GM12878 (cell line): ENCODE measurements at regions not wholly inside any gene's neighbourhood (a gene's known extent, or its start where the extent isn't known, plus 50 kb on each side); places are given as distances from the start of the nearest gene placed in this dataset.

Experiments used
- ATAC-seq: fragments of 200-7000 bp; cut with Tn5 transposase; 3 replicates; pipeline ENCODE4 v1.9.1; 2020; ENCODE audit warnings: mild to moderate bottlenecking, moderate library complexity
- BruUV-seq: library from RNA; stranded (reverse); fragments of 400-500 nt; replicated peaks from 2 replicates; lab custom pipeline; 2021; lab: Mats Ljungman, UMichigan
- CTCF ChIA-PET: fragments of 300-600 bp; sonication (Branson Sonifier 250); formaldehyde crosslinking; extraction: SDS; loops from one replicate; lab custom pipeline; 2021; ENCODE audit warnings: inconsistent platforms; lab: Yijun Ruan, JAX
- POLR2A ChIA-PET: fragments of 350-600 bp; formaldehyde crosslinking; extraction: SDS; loops from one replicate; lab custom pipeline; 2021; ENCODE audit warnings: inconsistent platforms; lab: Charles Lee
- RAD21 ChIA-PET: fragments of 300-600 bp; sonication (Branson Sonifier 250); formaldehyde crosslinking; loops from one replicate; lab custom pipeline; 2023; ENCODE audit warnings: antibody characterized with exemption; ENCODE audit not compliant: unreplicated experiment; lab: Charles Lee
- SMC1A ChIA-PET: fragments of 300-600 bp; sonication (Branson Sonifier 250); formaldehyde crosslinking; loops from one replicate; lab custom pipeline; 2023; ENCODE audit not compliant: unreplicated experiment, uncharacterized antibody; lab: Charles Lee
- DNase-seq: peaks from one replicate; pipeline ENCODE4 v3.0.0-alpha.2; 2011; ENCODE audit warnings: low read depth, low spot score
- FAIRE-seq: peaks from 3 replicates; lab custom pipeline; 2011; peaks lifted over from hg19 to GRCh38; lab: Jason Lieb, UNC
- H2AFZ ChIP-seq: 2 replicates; pipeline ENCODE4 v1.6.0; 2011; ENCODE audit warnings: low read depth, low read length, control low read depth; ENCODE audit not compliant: control insufficient read depth
- H3K27ac ChIP-seq: 2 replicates; pipeline ENCODE4 v1.5.1; 2011; ENCODE audit warnings: control low read depth; ENCODE audit not compliant: control insufficient read depth, insufficient read depth
- H3K27me3 ChIP-seq, 2 experiments: replicated peaks in 1 of 2; 2 replicates each; pipeline versions ENCODE4 v1.6.0 to v1.6.1; 2011; ENCODE audit warnings: low read length in 1 of 2; ENCODE audit not compliant: control insufficient read depth in 2 of 2, insufficient read depth in 2 of 2
- H3K36me3 ChIP-seq, 2 experiments: 2 replicates each; pipeline ENCODE4 v1.5.1; 2011; ENCODE audit warnings: low read length in 1 of 2; ENCODE audit not compliant: control insufficient read depth in 2 of 2, insufficient read depth in 2 of 2
- H3K4me1 ChIP-seq: 2 replicates; pipeline ENCODE4 v1.6.1; 2011; ENCODE audit warnings: mild to moderate bottlenecking, low read length, moderate library complexity, mixed read lengths; ENCODE audit not compliant: control insufficient read depth, insufficient read depth
- H3K4me2 ChIP-seq: 2 replicates; pipeline ENCODE4 v1.6.0; 2011; ENCODE audit warnings: control low read depth; ENCODE audit not compliant: control insufficient read depth, insufficient read depth
- H3K4me3 ChIP-seq: fragments of 200-600 bp; sonication (generic); 2 replicates; pipeline ENCODE4 v1.5.1; 2016
- H3K79me2 ChIP-seq: 2 replicates; pipeline ENCODE4 v1.6.0; 2011; ENCODE audit warnings: low read length; ENCODE audit not compliant: control insufficient read depth, insufficient read depth
- H3K9ac ChIP-seq: 2 replicates; pipeline ENCODE4 v1.8.0; 2011; ENCODE audit warnings: low read length, control low read depth, mixed read lengths; ENCODE audit not compliant: control insufficient read depth, insufficient read depth
- H3K9me3 ChIP-seq: replicated peaks from 3 replicates; pipeline ENCODE4 v1.5.1; 2011; ENCODE audit warnings: mild to moderate bottlenecking, low read length; ENCODE audit not compliant: control insufficient read depth, insufficient read depth
- H4K20me1 ChIP-seq: 2 replicates; pipeline ENCODE4 v1.6.0; 2011; ENCODE audit not compliant: control insufficient read depth, insufficient read depth
- BHLHE40 ChIP-seq, 2 experiments: fragments of 450-650 bp in 1 of 2; IDR thresholded peaks; 2 replicates each; pipeline ENCODE4 v1.6.1; 2011 to 2017; ENCODE audit warnings: low read depth in 2 of 2, borderline replicate concordance in 1 of 2, improper control_type of control experiment in 1 of 2, low read length in 1 of 2, mild to moderate bottlenecking in 1 of 2
- CBFB ChIP-seq: IDR thresholded peaks from 2 replicates; pipeline ENCODE4 v1.6.1; 2016; ENCODE audit warnings: antibody characterized with exemption, low read depth
- ETV6 ChIP-seq, 2 experiments: fragments of 450-650 bp in 1 of 2; IDR thresholded peaks in 1 of 2; conservative IDR thresholded peaks in 1 of 2; 2 replicates each; pipeline ENCODE4 v1.6.1; 2014; ENCODE audit warnings: antibody characterized with exemption in 1 of 2, borderline replicate concordance in 1 of 2, low read depth in 1 of 2, mild to moderate bottlenecking in 1 of 2, moderate library complexity in 1 of 2
- HDAC2 ChIP-seq: fragments of 200-600 bp; sonication (generic); IDR thresholded peaks from 2 replicates; pipeline ENCODE4 v1.6.1; 2017
- NFIC ChIP-seq: IDR thresholded peaks from 2 replicates; pipeline ENCODE4 v1.6.1; 2012; ENCODE audit warnings: low read depth, mild to moderate bottlenecking, inconsistent platforms, low read length, moderate library complexity
- NFXL1 ChIP-seq: fragments of 450-650 bp; IDR thresholded peaks from 2 replicates; pipeline ENCODE4 v1.6.1; 2017; ENCODE audit warnings: antibody characterized with exemption, mild to moderate bottlenecking, borderline replicate concordance
- NR2F1 ChIP-seq: fragments of 450-650 bp; conservative IDR thresholded peaks from 2 replicates; pipeline ENCODE4 v1.6.1; 2017; ENCODE audit warnings: mild to moderate bottlenecking
- POU2F2 ChIP-seq: IDR thresholded peaks from 3 replicates; pipeline ENCODE4 v1.6.1; 2011; ENCODE audit warnings: low read depth, mild to moderate bottlenecking, low read length, borderline replicate concordance
- RELA ChIP-seq: fragments of 450-650 bp; IDR thresholded peaks from 2 replicates; pipeline ENCODE4 v1.8.0; 2014; ENCODE audit warnings: borderline replicate concordance; ENCODE audit not compliant: partially characterized antibody
- WGBS: methylation state at CpG from one replicate; pipeline ENCODE4 v1.1.6; 2016; ENCODE audit warnings: low lambda C conversion rate; ENCODE audit not compliant: insufficient replicate concordance, insufficient coverage; ENCODE audit errors: missing lambda C conversion rate; 5-methylcytosine and 5-hydroxymethylcytosine counted together
- in situ Hi-C: fragments of 300-500 bp; cut with MboI; formaldehyde crosslinking; loops from 9 replicates; pipeline ENCODE4 v1.14.3; 2018; ENCODE audit warnings: mixed read lengths
- intact Hi-C: fragments of 100-400 bp; cut with micrococcal nuclease; formaldehyde crosslinking; loops from one replicate; pipeline ENCODE4 v1.14.2; 2022; ENCODE audit not compliant: unreplicated experiment
- TF ChIP-seq, protein P1 (sequence below): fragments of 450-650 bp; IDR thresholded peaks from 2 replicates; pipeline ENCODE4 v1.6.1; 2014; ENCODE audit warnings: mild to moderate bottlenecking

GRCh38 chrX:39418731-39419638, 617.7 kb downstream of the MID1IP1 start:
- ATAC-seq (no peak), DNase-seq (no peak), FAIRE-seq (no peak)
- H3K9ac ChIP-seq: no peak overlapping the region
- ChIA-PET POLR2A (no interaction called here), SMC1A (interaction anchor here (0.8 kb wide), 1 partner anchor 17 kb away, joined by 3 read pairs; no protein-coding TSS in a partner anchor), CTCF (no interaction called here), RAD21 (no interaction called here)
- H3K79me2 ChIP-seq: no peaks in the 10 kb centered on the region
- no peaks in the 10 kb centered on the region for H3K36me3 ChIP-seq
- H2AFZ ChIP-seq: no peak overlapping the region
- H4K20me1 ChIP-seq: no peaks in the 10 kb centered on the region
- H3K4me2 ChIP-seq: no peak overlapping the region
- WGBS: 70% methylated on average over 29 of the region's 29 CpGs
- TF ChIP-seq RELA (no peak), HDAC2 (no peak), ETV6 (conservative IDR thresholded peaks at IDR 0.05 in 1 of 2, IDR thresholded peaks at IDR 0.05 in 1 of 2; ENCODE audit: borderline replicate concordance in 1 of 2, low read depth in 1 of 2) (no peak), BHLHE40 (IDR thresholded peaks at IDR 0.05; ENCODE audit: borderline replicate concordance in 1 of 2, low read depth in 2 of 2, low read length in 1 of 2) (no peak), POU2F2 (no peak), NFXL1 (no peak), CBFB (no peak), NFIC (no peak), NR2F1 (no peak)
- TF ChIP-seq, protein P1, sequence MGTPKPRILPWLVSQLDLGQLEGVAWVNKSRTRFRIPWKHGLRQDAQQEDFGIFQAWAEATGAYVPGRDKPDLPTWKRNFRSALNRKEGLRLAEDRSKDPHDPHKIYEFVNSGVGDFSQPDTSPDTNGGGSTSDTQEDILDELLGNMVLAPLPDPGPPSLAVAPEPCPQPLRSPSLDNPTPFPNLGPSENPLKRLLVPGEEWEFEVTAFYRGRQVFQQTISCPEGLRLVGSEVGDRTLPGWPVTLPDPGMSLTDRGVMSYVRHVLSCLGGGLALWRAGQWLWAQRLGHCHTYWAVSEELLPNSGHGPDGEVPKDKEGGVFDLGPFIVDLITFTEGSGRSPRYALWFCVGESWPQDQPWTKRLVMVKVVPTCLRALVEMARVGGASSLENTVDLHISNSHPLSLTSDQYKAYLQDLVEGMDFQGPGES: no peak
- H3K4me3 ChIP-seq: no peak overlapping the region
- H3K9me3 ChIP-seq: no peaks in the 10 kb centered on the region; the same call in 2 of the 3 replicates
- no peak overlapping the region for H3K27ac ChIP-seq
- H3K4me1 ChIP-seq: no peaks in the 10 kb centered on the region
- no TSS peak for BruUV-seq
- intact Hi-C loops (no loop called here), in situ Hi-C loops (no loop called here)
- no peaks in the 10 kb centered on the region for H3K27me3 ChIP-seq
